B cell (primary cell): ENCODE measurements at regions not wholly inside any gene's neighbourhood (a gene's known extent, or its start where the extent isn't known, plus 50 kb on each side); places are given as distances from the start of the nearest gene placed in this dataset.

Experiments
- ATAC-seq: fragments of 200-7000 bp; cut with Tn5 transposase; one replicate; pipeline ENCODE4 v1.10.0; 2021; ENCODE audit warnings: low read depth, mild to moderate bottlenecking, moderate number of reproducible peaks, moderate library complexity
- CTCF ChIA-PET: fragments of 350-600 bp; sonication (Branson Sonifier 250); formaldehyde crosslinking; loops from one replicate; lab custom pipeline; 2021; ENCODE audit warnings: antibody characterized with exemption, inconsistent platforms; lab: Charles Lee
- POLR2A ChIA-PET: fragments of 350-600 bp; sonication (Branson Sonifier 250); formaldehyde crosslinking; loops from one replicate; lab custom pipeline; 2021; ENCODE audit warnings: antibody characterized with exemption; lab: Charles Lee
- DNase-seq: peaks from one replicate; pipeline ENCODE4 v3.0.0; 2013
- H2AFZ ChIP-seq: 2 replicates; pipeline ENCODE4 v1.6.1; 2012; ENCODE audit warnings: mild to moderate bottlenecking, low read depth, low read length; ENCODE audit not compliant: insufficient read depth, poor library complexity, severe bottlenecking
- H3K27ac ChIP-seq, 2 donors: 1 replicate in 1 of 2; 2 replicates in 1 of 2; pipeline ENCODE4 v1.5.1; 2012 to 2013; ENCODE audit warnings: low read length in 2 of 2, mild to moderate bottlenecking in 2 of 2, moderate library complexity in 1 of 2
- H3K27me3 ChIP-seq, 4 experiments: fragments of 200-600 bp in 1 of 4; sonication (generic) in 1 of 4; replicated peaks in 1 of 4; 1 replicate in 2 of 4; 2 replicates in 2 of 4; pipeline versions ENCODE4 v1.6.1 to v1.7.0; 2013 to 2016; ENCODE audit warnings: low read length in 3 of 4, mild to moderate bottlenecking in 2 of 4, mixed read lengths in 1 of 4, moderate library complexity in 1 of 4; ENCODE audit not compliant: insufficient read depth in 4 of 4, control insufficient read depth in 3 of 4; ENCODE audit errors: control extremely low read depth in 1 of 4
- H3K36me3 ChIP-seq, 2 experiments: replicated peaks in 1 of 2; 1 replicate in 1 of 2; 2 replicates in 1 of 2; pipeline versions ENCODE4 v1.6.1 to v1.7.1; 2013; ENCODE audit warnings: low read length in 1 of 2; ENCODE audit not compliant: insufficient read depth in 2 of 2, control insufficient read depth in 1 of 2; ENCODE audit errors: control extremely low read depth in 1 of 2, extremely low read depth in 1 of 2
- H3K4me1 ChIP-seq, 2 donors: fragments of 200-600 bp in 1 of 2; sonication (generic) in 1 of 2; 1 replicate in 1 of 2; 2 replicates in 1 of 2; pipeline versions ENCODE4 v1.5.1 to v1.6.1; 2013 to 2017; ENCODE audit warnings: low read length in 2 of 2; ENCODE audit not compliant: control insufficient read depth in 2 of 2, insufficient read depth in 2 of 2
- H3K4me2 ChIP-seq: replicated peaks from 2 replicates; pipeline ENCODE3; 2012; ENCODE audit warnings: mild to moderate bottlenecking, low read depth, low read length; ENCODE audit not compliant: poor library complexity, severe bottlenecking
- H3K4me3 ChIP-seq, 5 experiments: fragments of 200-600 bp in 1 of 5; sonication (generic) in 1 of 5; 1 replicate in 3 of 5; 2 replicates in 2 of 5; pipeline versions ENCODE4 v1.5.1 to v1.7.0; 2011 to 2016; ENCODE audit warnings: low read length in 4 of 5, mild to moderate bottlenecking in 4 of 5, low read depth in 2 of 5, control low read depth in 1 of 5, moderate library complexity in 1 of 5; ENCODE audit not compliant: insufficient read depth in 1 of 5; ENCODE audit errors: control extremely low read depth in 1 of 5, extremely low read depth in 1 of 5
- H3K79me2 ChIP-seq: fragments of 200-600 bp; sonication (generic); one replicate; pipeline ENCODE4 v1.6.0; 2016; ENCODE audit warnings: low read length; ENCODE audit not compliant: control insufficient read depth, insufficient read depth
- H3K9ac ChIP-seq: fragments of 200-600 bp; sonication (generic); 2 replicates; pipeline ENCODE4 v1.6.1; 2017; ENCODE audit warnings: mild to moderate bottlenecking, low read length, moderate library complexity
- H3K9me3 ChIP-seq, 3 donors: one replicate each; pipeline versions ENCODE4 v1.6.1 to v1.7.1; 2013; ENCODE audit warnings: low read length in 2 of 3; ENCODE audit not compliant: control insufficient read depth in 2 of 3, insufficient read depth in 1 of 3; ENCODE audit errors: control extremely low read depth in 1 of 3
- H4K20me1 ChIP-seq: 2 replicates; pipeline ENCODE4 v1.6.0; 2012; ENCODE audit warnings: mild to moderate bottlenecking, low read length; ENCODE audit not compliant: insufficient read depth, control insufficient read depth, poor library complexity, severe bottlenecking
- H3K27ac Mint-ChIP-seq: one replicate; pipeline ENCODE4 v1.8.0; 2021; ENCODE audit warnings: mixed read lengths
- H3K27me3 Mint-ChIP-seq: one replicate; pipeline ENCODE4 v1.8.0; 2021; ENCODE audit warnings: mixed read lengths
- H3K4me1 Mint-ChIP-seq: one replicate; pipeline ENCODE4 v1.8.0; 2021; ENCODE audit warnings: mixed read lengths
- H3K4me3 Mint-ChIP-seq: one replicate; pipeline ENCODE4 v1.8.0; 2021; ENCODE audit warnings: mixed read lengths
- H3K9me3 Mint-ChIP-seq: one replicate; pipeline ENCODE4 v1.8.0; 2022; ENCODE audit warnings: mixed read lengths; ENCODE audit not compliant: insufficient read depth
- CTCF ChIP-seq: fragments of 200-600 bp; IDR thresholded peaks from one replicate; pipeline ENCODE4 v1.8.0; 2022; ENCODE audit warnings: antibody characterized with exemption, mild to moderate bottlenecking
- EZH2 ChIP-seq: IDR thresholded peaks from 2 replicates; pipeline ENCODE4 v1.6.1; 2012; ENCODE audit warnings: borderline replicate concordance, low read depth, mild to moderate bottlenecking, moderate library complexity, low read length; ENCODE audit not compliant: insufficient read depth, poor library complexity, severe bottlenecking
- WGBS: methylation state at CpG from one replicate; pipeline ENCODE4 v1.1.5; 2013; ENCODE audit warnings: missing lambda C conversion rate; ENCODE audit not compliant: insufficient coverage; 5-methylcytosine and 5-hydroxymethylcytosine counted together
- intact Hi-C: fragments of 100-400 bp; cut with micrococcal nuclease; formaldehyde crosslinking; loops from one replicate; pipeline ENCODE4 v1.10.0; 2022

- H3K4me2 ChIP-seq, result no peak overlapping the region
- Mint-ChIP-seq H3K27ac (no peak overlapping the region), H3K27me3 (no peaks in the 10 kb centered on the region), H3K4me3 (no peak overlapping the region), H3K4me1 (no peaks in the 10 kb centered on the region), H3K9me3 (no peaks in the 10 kb centered on the region)
- DNase-seq (no peak), ATAC-seq (no peak)
- no peaks in the 10 kb centered on the region for H3K4me1 ChIP-seq
- TF ChIP-seq EZH2, result no peak
- TF ChIP-seq CTCF, result no peak
- no peak overlapping the region for H3K9ac ChIP-seq
- CTCF ChIA-PET, result no interaction called here
- no peaks in the 10 kb centered on the region for H3K27me3 ChIP-seq
- no peak overlapping the region for H2AFZ ChIP-seq
- H3K4me3 ChIP-seq, result no peak overlapping the region
- intact Hi-C loops, result no loop called here
- no peak overlapping the region for H3K27ac ChIP-seq
- no peaks in the 10 kb centered on the region for H3K36me3 ChIP-seq
- 88% methylated on average over 2 of the region's 4 CpGs for WGBS
- no peaks in the 10 kb centered on the region for H3K79me2 ChIP-seq
- H4K20me1 ChIP-seq, result no peaks in the 10 kb centered on the region
- H3K9me3 ChIP-seq, result no peaks in the 10 kb centered on the region
- POLR2A ChIA-PET, result no interaction called here
Measured at GRCh38 chr1:4408380-4408779, 246.0 kb upstream of the AJAP1 start.

- intact Hi-C loops, result no loop called here
- POLR2A ChIA-PET, result no interaction called here
- DNase-seq, result no peak
Measured at GRCh38 chr1:4411862-4412261, 242.5 kb upstream of the AJAP1 start.

More at GRCh38 chr1:4411862-4412261, 242.5 kb upstream of the AJAP1 start:
- Histone ChIP-seq H3K4me1 (no peaks in the 10 kb centered on the region), H3K36me3 (no peaks in the 10 kb centered on the region), H3K4me3 (no peak overlapping the region), H3K9me3 (peaks cover 0 to 9% (median 0%) of the 10 kb centered on the region in 3 donors), H3K27ac (no peak overlapping the region), H2AFZ (no peak overlapping the region), H3K9ac (no peak overlapping the region), H4K20me1 (no peaks in the 10 kb centered on the region), H3K4me2 (no peak overlapping the region), H3K27me3 (no peaks in the 10 kb centered on the region), H3K79me2 (no peaks in the 10 kb centered on the region)
- CTCF ChIA-PET, result no interaction called here
- Mint-ChIP-seq H3K4me3 (no peak overlapping the region), H3K9me3 (peaks cover 5% of the 10 kb centered on the region), H3K4me1 (no peaks in the 10 kb centered on the region), H3K27ac (no peak overlapping the region), H3K27me3 (no peaks in the 10 kb centered on the region)
- no peak for TF ChIP-seq EZH2
- TF ChIP-seq CTCF, result no peak
- no peak for ATAC-seq
- WGBS, result 96% methylated on average over 15 of the region's 15 CpGs
